ENCODE measurements at regions not wholly inside any gene's neighbourhood (a gene's known extent, or its start where the extent isn't known, plus 50 kb on each side); places are given as distances from the start of the nearest gene placed in this dataset.
A peak's percentile ranks its signal among the peaks of the same experiment; 100 is the strongest.
"Not testable (repeated sequence)": the region's sequence is repeated elsewhere in the genome, so short reads cannot be mapped to it uniquely, and the experiment has no call there.

DNA sequence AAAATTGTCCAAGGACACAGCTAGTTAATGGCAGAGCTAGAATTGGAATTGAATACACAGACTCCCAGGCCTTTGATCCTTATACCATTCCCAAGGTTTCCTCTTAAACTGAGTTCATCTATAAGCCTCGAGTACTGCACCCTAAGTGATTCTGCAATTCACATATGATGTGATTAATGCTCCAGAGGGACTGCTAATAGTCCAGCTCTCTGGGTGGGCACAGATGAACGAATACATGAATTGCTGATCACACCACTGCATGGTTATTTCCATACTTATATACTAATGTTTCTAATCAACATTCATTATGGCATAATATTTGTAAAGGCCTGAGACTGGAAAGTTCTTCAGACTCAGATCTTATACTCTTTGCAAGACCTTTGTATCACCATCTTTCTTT, 101.8 kb downstream of the NUFIP1 start:
- FAIRE-seq (no peak), DNase-seq (ENCODE audit: low spot score) (no peak)

- FAIRE-seq (no peak), DNase-seq (ENCODE audit: low spot score) (no peak)
Observed at GRCh38 chr13:44884076-44884729, 105.1 kb downstream of the NUFIP1 start.

GRCh38 chr13:44879452-44880058, 109.7 kb downstream of the NUFIP1 start:
- DNase-seq (ENCODE audit: low spot score) = peak; percentile 19
- FAIRE-seq = no peak

- no peak for FAIRE-seq
Observed at GRCh38 chr13:44876782-44877324, 112.4 kb downstream of the NUFIP1 start.

GRCh38 chr13:44874886-44875630, 114.2 kb downstream of the NUFIP1 start:
- DNase-seq (ENCODE audit: low spot score) = no peak
- FAIRE-seq = no peak

More at GRCh38 chr13:44876782-44877324, 112.4 kb downstream of the NUFIP1 start:
- no peak for DNase-seq (ENCODE audit: low spot score)

- FAIRE-seq (no peak), DNase-seq (ENCODE audit: low spot score) (no peak)
Observed at GRCh38 chr13:44874176-44874575, 115.1 kb downstream of the NUFIP1 start.

DNA sequence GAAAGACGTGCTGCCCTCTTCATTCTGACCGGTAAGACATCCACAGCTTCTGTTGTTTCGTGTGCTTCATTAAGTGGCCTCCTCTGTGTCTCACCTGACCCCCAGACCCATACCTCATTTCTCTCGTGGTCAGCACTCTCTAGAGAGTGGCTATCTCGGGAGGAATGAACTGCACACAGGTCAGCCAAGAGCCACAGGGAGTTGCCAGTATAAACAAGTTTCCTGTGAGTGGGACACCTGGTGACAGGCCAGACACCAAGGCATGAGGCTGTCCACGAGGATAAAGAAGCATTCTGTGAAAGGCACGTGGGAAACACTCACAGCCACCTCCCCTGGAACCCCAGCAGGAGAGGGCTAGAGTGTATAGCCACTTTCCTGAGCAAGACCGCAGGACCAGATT, 115.8 kb downstream of the NUFIP1 start:
- DNase-seq (ENCODE audit: low spot score) (no peak), FAIRE-seq (no peak)

DNA sequence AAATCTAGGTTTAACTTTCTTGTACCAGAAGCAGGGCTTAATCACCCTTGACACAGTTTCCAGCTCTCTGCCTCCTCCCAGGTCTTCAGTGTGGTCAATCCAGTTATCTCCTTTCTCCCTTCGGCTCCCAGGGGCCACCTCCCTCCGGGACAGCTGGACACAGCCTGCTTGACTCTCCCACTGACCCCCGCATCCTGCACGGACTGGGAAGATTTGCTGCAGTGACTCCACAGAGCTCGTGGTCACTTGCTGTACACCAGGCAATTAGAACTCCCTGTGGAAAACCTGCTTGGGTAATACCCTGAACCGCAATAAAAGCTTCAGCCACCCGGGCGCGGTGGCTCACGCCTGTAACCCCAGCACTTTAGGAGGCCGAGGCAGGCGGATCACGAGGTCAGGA, 116.5 kb downstream of the NUFIP1 start:
- no peak for FAIRE-seq
- no peak for DNase-seq (ENCODE audit: low spot score)

- DNase-seq (ENCODE audit: low spot score) (no peak), FAIRE-seq (no peak)
Observed at GRCh38 chr13:44870456-44870929, 118.8 kb downstream of the NUFIP1 start.

- FAIRE-seq = no peak
Observed at GRCh38 chr13:44869167-44869566, 120.1 kb downstream of the NUFIP1 start.

DNA sequence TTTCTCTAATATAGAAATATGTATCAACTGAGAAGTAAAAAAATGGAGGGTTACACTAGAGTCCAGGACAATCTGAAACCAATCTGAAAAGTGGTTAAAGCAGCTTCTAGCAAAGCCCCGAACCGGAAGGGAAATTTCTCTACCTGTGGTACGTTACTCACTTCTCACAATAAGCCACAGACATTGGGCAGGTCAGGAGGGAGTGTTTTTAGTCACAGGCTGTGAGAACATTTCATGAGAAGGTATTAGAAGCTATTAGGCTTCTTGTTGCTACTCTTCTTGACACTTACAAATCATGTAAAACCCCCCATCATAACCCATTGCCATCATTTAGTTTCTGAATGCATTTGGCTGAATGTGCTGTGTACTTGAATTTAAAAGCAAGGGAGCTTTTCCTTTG, 120.9 kb downstream of the NUFIP1 start:
- DNase-seq (ENCODE audit: low spot score) (no peak), FAIRE-seq (no peak)

More at GRCh38 chr13:44869167-44869566, 120.1 kb downstream of the NUFIP1 start:
- DNase-seq (ENCODE audit: low spot score) = no peak

- DNase-seq (ENCODE audit: low spot score) = no peak
- FAIRE-seq = no peak
Observed at GRCh38 chr13:44867825-44868224, 121.4 kb downstream of the NUFIP1 start.

- no peak for FAIRE-seq
Observed at GRCh38 chr13:44866411-44866911, 122.8 kb downstream of the NUFIP1 start.

GRCh38 chr13:44865722-44866410, 123.4 kb downstream of the NUFIP1 start:
- FAIRE-seq (no peak), DNase-seq (ENCODE audit: low spot score) (no peak)

More at GRCh38 chr13:44866411-44866911, 122.8 kb downstream of the NUFIP1 start:
- no peak for DNase-seq (ENCODE audit: low spot score)

DNA sequence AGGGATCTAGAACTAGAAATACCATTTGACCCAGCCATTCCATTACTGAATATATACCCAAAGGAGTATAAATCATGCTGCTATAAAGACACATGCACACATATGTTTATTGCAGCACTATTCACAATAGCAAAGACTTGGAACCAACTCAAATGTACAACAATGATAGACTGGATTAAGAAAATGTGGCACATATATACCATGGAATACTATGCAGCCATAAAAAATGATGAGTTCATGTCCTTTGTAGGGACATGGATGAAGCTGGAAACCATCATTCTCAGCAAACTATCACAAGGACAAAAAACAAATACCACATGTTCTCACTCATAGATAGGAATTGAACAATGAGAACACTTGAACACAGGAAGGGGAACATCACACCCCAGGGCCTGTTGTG, 125.6 kb downstream of the NUFIP1 start:
- not testable (repeated sequence) for DNase-seq (ENCODE audit: low spot score); FAIRE-seq

GRCh38 chr13:44860454-44860853, 128.8 kb downstream of the NUFIP1 start:
- FAIRE-seq (no peak), DNase-seq (ENCODE audit: low spot score) (no peak)

- FAIRE-seq (no peak), DNase-seq (ENCODE audit: low spot score) (no peak)
Observed at GRCh38 chr13:44857736-44858135, 131.5 kb downstream of the NUFIP1 start.

- no peak for DNase-seq (ENCODE audit: low spot score)
- FAIRE-seq = no peak
Observed at GRCh38 chr13:44857061-44857460, 132.2 kb downstream of the NUFIP1 start.

- no peak for FAIRE-seq
- no peak for DNase-seq (ENCODE audit: low spot score)
Observed at GRCh38 chr13:44855860-44856259, 133.4 kb downstream of the NUFIP1 start.

DNA sequence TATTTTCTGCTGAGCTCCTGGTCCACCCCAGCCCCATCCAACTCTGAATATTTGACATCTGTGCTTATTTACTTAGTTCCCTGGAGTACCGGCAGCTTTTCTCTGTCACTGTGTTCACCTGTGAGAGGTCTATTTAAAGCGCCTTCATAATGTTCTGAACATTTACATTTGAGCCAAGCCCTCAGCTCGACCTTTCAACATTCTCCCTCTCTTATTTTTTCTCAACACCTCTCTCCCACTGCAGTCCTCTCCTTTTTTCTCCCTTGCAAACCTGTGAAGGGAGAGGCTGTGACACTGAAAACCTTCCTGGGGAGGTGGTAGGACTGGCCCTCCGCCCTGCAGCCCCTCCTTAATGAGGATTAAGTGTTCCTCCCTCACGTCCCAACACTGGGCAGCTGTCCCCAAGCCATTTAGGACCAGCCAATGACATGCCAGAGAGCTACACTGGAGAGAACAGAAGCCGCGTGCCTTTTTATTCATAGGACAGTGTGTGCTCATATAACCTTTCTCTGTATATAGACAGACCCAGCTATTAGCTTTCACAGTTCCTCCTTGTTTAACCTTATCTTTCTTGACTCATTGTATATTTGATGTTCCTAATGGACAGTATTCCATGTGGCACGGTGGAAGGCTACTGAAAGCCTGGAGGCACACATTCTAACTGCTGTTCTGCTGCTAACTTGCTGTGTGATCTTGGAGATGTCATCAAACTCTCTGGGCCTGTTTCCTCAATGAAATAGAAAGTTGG, 134.8 kb downstream of the NUFIP1 start:
- no peak for FAIRE-seq

More for the DNA sequence above, 134.8 kb downstream of the NUFIP1 start:
- no peak for DNase-seq (ENCODE audit: low spot score)

All from urothelium cell line (cell line).